ENCODE measurements at regions not wholly inside any gene's neighbourhood (a gene's known extent, or its start where the extent isn't known, plus 50 kb on each side); places are given as distances from the start of the nearest gene placed in this dataset.
"Not testable (repeated sequence)": the region's sequence is repeated elsewhere in the genome, so short reads cannot be mapped to it uniquely, and the experiment has no call there.

DNA sequence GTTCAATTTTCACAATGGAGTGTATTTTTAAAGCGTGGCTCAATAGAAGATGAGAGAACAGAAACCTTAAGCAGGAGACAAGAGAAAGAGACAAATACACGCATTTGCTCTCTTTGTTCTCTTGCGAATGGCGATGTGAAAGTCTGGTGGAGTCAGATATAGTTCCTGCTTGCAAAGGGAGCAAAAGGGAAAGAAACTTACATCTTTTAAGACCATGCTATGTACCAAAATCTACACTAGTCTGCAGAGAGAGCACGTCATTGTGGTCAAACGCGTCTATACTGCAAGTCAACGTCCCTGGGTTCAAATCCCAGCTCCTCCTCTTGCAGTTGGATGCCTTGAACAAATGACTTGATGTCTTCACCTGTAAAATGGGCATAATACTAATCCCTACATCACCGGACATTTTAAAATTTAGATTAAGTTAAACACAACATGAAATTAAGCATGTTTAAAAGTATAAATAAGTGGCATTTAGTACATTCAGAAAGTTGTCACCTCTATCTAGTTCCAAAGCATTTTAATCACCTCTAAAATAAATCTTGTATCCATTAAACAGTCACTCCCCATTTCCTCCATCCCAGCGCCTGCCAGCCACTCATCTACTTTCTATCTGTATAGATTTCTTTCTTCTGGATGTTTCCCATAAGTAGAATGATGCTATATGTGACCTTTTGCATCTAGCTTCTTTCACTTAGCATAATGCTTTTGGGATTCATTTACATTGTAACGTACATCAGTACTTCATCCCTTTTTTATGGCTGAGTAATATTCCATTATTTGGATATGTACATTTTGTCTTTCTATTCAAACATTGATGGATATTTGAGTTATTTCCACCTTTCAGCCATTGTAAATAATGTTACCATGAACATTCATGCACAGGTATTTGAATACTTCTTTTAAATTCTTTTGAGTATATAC lies 406.9 kb downstream of the TMEM114 start:
- no peak for DNase-seq

DNA sequence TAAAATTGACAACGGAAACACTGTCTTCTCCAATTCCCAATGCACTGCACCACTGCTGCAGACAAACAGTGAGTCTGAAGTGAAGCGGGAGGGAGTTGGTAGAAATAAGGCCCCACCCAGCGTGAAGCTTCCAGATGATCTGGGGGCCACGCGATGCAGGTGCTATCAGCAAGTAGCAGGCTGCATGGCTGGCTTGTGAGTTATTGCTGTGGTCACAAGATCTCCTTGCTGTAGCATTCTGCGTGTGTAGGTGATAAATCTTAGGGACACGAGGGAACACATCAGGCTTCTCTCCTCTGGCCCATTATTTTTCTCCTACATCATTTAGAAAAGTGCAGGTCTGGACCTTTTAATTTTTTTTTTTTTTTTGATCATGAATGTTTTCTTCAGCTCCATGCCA lies 407.6 kb downstream of the TMEM114 start:
- no peak for DNase-seq

- DNase-seq, result peak; percentile 34
These were observed 410.7 kb downstream of the TMEM114 start for GRCh38 chr16:8179615-8180014.

DNA sequence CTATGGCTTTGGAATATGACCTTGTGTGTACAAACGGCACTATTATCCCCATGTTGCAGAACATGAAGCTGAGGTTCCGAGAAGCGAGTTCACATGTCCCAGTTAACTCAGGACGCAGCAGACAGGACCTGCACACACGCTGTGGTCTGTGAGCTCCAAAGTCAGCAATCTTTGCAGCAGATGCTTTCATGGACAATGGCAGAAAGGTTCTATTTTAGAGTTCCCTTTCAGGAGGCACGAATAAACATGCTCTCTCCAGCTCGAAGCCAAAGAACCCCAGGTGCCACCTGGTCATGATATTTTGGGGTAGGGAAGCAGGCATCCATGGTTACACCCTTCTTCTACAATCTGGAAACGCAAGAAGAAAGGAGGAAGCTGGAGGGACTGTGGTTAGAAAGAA lies 412.0 kb downstream of the TMEM114 start:
- no peak for DNase-seq

- DNase-seq, result no peak
These were observed 414.9 kb downstream of the TMEM114 start for GRCh38 chr16:8175411-8175810.

DNA sequence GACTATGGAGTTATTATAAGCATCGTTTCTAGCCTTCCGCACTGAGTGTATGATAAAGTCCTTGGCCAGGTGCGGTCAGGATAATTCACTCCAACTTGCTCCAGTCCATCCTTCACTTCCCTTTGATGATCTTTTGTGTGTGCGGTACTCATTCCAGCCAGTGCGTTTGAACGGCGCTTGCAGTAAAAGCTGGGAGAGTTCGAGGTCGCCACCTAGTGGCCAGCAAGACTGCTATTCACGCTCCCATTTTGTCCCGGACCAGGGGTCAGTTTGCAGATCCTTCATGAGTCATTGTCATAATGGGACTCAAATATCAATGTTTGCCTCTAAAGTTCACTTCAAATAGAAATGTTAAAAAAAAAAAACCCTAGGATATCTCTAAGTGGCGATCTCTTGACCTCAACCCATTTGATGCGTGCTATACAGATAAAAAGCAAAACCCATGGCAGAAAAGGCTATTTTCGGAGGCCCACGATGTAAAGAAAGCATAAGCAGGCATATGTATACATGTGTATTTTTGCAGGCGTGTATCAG lies 417.1 kb downstream of the TMEM114 start:
- DNase-seq, result peak; percentile 88

DNA sequence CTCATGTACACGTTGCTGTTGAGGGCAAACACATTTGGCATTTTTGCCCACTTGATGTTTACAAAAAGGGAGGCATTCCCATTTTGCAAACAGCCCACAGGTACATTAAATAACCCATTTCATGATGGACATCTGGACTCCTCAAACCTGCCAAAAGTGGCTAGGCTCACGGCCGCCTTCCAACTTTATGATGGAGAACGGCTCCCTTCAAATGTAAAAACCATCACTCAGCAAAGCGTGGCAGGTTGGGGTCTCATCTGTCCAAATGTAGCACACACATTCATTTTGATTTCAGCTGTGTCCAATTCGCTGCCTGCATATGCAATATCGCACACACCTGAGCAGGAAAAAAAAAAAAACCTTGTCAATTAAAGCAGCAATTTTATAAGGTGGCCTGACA lies 417.8 kb downstream of the TMEM114 start:
- no peak for DNase-seq

- DNase-seq, result no peak
These were observed 422.3 kb downstream of the TMEM114 start for GRCh38 chr16:8168016-8168415.

DNA sequence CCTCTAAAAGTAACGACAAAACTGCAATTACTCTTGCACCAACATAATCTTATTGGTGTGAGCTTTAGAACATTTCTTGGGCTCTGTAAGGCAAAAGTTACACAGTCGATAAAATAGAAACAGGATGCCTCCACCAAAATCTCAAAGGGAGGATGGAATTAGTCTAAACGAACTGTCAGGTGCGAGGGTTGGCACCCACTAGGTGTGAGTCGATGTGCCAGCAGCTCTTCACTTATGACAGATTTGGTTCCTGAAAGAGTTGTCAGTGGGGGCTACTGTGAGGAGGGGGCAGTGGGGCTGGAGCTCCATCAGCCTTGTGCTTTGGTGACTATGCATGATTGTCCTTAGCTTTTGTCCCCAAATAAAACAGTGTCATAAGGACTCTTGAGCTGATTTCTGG lies 422.9 kb downstream of the TMEM114 start:
- no peak for DNase-seq

DNA sequence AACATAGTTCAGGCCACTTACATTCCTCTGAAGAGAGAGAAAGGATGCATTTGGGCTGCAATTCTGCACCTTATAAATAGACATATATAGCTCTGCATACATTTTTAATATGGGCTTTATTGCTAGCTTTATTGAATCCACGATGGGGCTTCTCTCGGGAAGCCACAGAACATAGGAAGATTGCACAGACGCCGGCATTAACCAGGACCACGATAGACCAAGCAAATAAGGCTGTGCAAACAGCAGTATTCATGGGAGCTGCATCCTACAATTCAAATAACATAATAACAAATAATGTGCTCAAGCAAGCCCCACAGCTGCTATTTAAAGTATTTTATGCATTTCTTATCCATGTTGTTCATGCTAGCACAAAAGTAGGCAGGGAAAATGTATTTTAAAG lies 432.3 kb downstream of the TMEM114 start:
- no peak for DNase-seq

GRCh38 chr16:8155275-8155674 lies 435.0 kb downstream of the TMEM114 start:
- no peak for DNase-seq

GRCh38 chr16:8146256-8147012 lies 443.9 kb downstream of the TMEM114 start:
- no peak for DNase-seq

- no peak for DNase-seq
These were observed 451.6 kb downstream of the TMEM114 start for GRCh38 chr16:8138666-8139065.

GRCh38 chr16:8137606-8138005 lies 452.7 kb downstream of the TMEM114 start:
- DNase-seq, result no peak

DNA sequence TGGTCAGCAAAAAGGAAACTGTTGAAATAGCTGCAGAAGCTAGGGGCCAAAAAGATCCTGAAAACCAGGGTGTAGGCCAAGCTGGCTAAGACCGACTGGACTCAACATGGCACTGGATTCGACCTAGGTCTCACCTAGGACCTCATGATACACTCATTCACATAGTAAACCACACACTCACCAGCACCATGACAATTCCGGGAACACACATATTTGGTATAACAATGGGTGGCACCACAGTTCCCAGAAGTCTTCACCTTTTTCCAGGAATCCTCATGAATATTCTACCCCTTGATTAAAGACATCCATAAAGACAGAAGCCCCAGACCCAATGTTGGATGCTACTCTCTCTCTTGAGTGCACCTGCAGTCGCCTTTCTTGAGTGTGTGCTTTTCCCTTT lies 460.1 kb downstream of the TMEM114 start:
- no peak for DNase-seq

- DNase-seq, result no peak
These were observed 463.2 kb downstream of the TMEM114 start for GRCh38 chr16:8127070-8127469.

DNA sequence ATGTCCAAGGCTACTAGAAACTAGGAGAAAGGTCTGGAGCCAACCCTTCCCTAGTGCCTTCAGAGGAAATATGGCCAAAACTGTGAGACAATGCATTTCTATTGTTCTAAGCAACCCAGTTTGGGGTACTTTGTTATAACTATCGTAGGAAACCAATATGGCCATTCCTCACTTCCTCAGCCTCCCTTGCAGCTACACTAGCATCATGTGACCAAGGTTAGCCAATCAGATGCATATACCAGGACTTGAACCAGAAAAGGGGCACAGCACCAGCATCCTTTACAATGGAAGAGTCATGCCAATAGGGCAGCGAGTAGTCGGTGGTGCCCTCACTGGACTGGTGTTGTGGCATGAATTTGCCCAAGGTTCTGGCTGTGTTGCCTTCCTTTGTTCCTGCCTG lies 464.0 kb downstream of the TMEM114 start:
- DNase-seq, result no peak

GRCh38 chr16:8120001-8120400 lies 470.3 kb downstream of the TMEM114 start:
- DNase-seq, result no peak

DNA sequence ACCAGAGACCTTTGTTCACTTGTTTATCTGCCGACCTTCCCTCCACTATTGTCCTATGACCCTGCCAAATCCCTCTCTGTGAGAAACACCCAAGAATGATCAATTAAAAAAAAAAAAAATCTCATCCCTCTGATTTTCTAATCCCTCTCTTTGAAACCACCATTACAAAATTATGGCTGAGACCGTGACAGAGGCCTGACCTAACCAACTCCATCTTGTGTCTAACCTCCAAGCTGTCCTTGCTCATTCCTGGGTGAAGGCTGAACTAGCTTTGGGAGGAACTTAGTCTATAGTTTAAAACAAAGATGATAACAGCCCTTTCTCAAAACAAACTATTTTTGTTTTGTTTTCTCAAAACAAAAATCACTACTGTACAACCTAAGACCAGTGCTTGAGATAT lies 474.5 kb downstream of the TMEM114 start:
- no peak for DNase-seq

DNA sequence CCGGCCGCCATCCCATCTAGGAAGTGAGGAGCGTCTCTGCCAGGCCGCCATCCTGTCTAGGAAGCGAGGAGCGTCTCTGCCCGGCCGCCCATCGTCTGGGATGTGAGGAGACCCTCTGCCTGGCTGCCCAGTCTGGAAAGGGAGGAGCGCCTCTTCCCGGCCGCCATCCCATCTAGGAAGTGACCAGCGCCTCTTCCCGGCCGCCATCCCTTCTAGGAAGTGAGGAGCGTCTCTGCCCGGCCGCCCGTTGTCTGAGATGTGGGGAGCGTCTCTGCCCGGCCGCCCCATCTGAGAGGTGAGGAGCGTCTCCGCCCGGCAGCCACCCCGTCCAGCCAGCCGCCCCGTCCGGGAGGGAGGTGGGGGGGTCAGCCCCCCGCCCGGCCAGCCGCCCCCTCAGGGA lies 475.4 kb downstream of the TMEM114 start:
- not testable (repeated sequence) for DNase-seq

DNA sequence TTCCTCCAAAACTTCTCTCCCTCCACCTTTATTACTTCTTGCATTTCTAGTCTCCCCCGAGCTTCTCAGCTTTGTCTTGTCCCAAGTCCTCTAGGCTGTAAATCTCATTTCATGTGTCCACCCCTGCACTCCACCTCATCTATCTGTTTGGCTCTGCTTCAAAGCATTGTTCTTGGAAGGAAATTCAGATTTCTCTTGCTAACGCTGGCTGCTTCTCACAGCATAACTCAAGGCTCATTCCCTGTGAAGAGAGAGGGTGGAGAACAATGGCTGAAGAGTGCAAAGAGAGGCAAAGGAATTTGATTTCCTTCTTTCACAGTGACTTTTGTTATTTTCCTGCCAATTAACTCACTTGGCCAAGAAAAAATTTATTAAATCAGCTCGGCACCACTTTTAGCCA lies 476.5 kb downstream of the TMEM114 start:
- DNase-seq, result no peak

DNA sequence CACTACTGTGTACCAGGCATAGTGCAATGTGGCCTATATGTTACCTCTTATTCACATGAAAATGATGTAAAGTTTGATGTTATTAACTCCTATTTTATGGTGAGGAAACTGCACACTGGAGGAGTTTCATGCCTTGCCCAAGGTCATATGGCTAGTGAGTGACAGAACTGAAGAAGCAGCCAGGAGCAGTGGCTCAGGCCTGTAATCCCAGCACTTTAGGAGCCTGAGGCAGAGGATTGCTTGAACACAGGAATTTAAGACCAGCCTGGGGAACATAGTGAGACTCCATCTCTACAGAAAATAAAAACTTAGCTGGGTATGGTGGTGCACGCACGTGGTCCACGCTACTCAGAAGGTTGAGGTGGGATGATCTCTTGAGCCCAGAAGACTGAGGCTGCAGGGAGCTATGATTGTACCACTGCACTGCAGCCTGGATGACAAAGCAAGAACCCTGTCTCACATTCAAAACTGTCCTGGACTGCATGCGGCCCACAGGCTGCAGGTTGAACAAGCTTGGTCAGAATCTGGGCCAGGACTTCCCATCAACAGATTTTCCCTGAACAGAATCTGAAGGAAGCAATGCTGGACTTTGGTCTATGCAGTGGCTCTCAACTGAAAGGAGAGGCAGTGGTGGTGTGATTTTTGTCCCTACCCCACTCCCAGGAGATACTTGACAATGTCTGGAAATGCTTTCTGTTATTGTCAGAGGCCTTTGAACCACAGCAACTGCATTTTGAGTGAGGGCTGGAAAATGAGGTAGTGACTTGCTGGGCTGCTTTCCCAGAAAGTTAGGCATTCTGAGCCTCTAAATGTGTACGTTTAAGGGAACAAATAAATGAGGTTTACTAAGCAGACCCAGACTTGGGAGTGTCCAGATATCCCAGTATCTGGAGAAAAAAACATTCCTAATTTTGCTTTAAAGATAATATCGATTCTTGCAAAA lies 479.5 kb downstream of the TMEM114 start:
- no peak for DNase-seq

All from NCI-H82 (cell line).